ENCODE measurements at regions not wholly inside any gene's neighbourhood (a gene's known extent, or its start where the extent isn't known, plus 50 kb on each side); places are given as distances from the start of the nearest gene placed in this dataset.

GRCh38 chr12:60119327-60119726 is 523.5 kb downstream of the SLC16A7 start:
- intact Hi-C loops (cut with DNase I), result no loop called here
- DNase-seq, result no peak

GRCh38 chr12:60120199-60120598 is 524.4 kb downstream of the SLC16A7 start:
- intact Hi-C loops (cut with DNase I), result no loop called here
- no peak for DNase-seq

GRCh38 chr12:60123557-60123956 is 527.7 kb downstream of the SLC16A7 start:
- no peak for DNase-seq
- intact Hi-C loops (cut with DNase I), result no loop called here

- no peak for DNase-seq
- intact Hi-C loops (cut with DNase I), result no loop called here
Measured at GRCh38 chr12:60137513-60137912, 541.7 kb downstream of the SLC16A7 start.

- no peak for DNase-seq
- intact Hi-C loops (cut with DNase I), result no loop called here
Measured at GRCh38 chr12:60138526-60138925, 542.7 kb downstream of the SLC16A7 start.

GRCh38 chr12:60144395-60144794 is 548.6 kb downstream of the SLC16A7 start:
- intact Hi-C loops (cut with DNase I), result no loop called here
- no peak for DNase-seq

GRCh38 chr12:60148109-60148508 is 552.3 kb downstream of the SLC16A7 start:
- intact Hi-C loops (cut with DNase I), result no loop called here
- DNase-seq, result no peak

GRCh38 chr12:60148831-60149230 is 553.0 kb downstream of the SLC16A7 start:
- DNase-seq, result no peak
- intact Hi-C loops (cut with DNase I), result no loop called here

- intact Hi-C loops (cut with DNase I), result no loop called here
- DNase-seq, result no peak
Measured at GRCh38 chr12:60152756-60153155, 556.9 kb downstream of the SLC16A7 start.

GRCh38 chr12:60159761-60160160 is 563.9 kb downstream of the SLC16A7 start:
- intact Hi-C loops (cut with DNase I), result no loop called here
- DNase-seq, result no peak

GRCh38 chr12:60162988-60163720 is 567.3 kb downstream of the SLC16A7 start:
- intact Hi-C loops (cut with DNase I), result no loop called here
- peak in 2 of 10 donors; percentile 26 to 30 for DNase-seq

GRCh38 chr12:60165781-60166180 is 570.0 kb downstream of the SLC16A7 start:
- no peak for DNase-seq
- intact Hi-C loops (cut with DNase I), result no loop called here

- DNase-seq, result no peak
- intact Hi-C loops (cut with DNase I), result no loop called here
Measured at GRCh38 chr12:60168441-60168840, 572.6 kb downstream of the SLC16A7 start.

- DNase-seq, result no peak
- intact Hi-C loops (cut with DNase I), result no loop called here
Measured at GRCh38 chr12:60169904-60170303, 574.1 kb downstream of the SLC16A7 start.

- intact Hi-C loops (cut with DNase I), result no loop called here
- DNase-seq, result no peak
Measured at GRCh38 chr12:60172266-60173211, 576.7 kb downstream of the SLC16A7 start.

- DNase-seq, result peak in 1 of 10 donors; percentile 72
- intact Hi-C loops (cut with DNase I), result no loop called here
Measured at GRCh38 chr12:60173224-60174170, 577.7 kb downstream of the SLC16A7 start.

GRCh38 chr12:60174476-60174875 is 578.6 kb downstream of the SLC16A7 start:
- intact Hi-C loops (cut with DNase I), result no loop called here
- no peak for DNase-seq

- intact Hi-C loops (cut with DNase I), result no loop called here
- no peak for DNase-seq
Measured at GRCh38 chr12:60174941-60175340, 579.1 kb downstream of the SLC16A7 start.

- no peak for DNase-seq
- intact Hi-C loops (cut with DNase I), result no loop called here
Measured at GRCh38 chr12:60176891-60177290, 581.1 kb downstream of the SLC16A7 start.

GRCh38 chr12:60180298-60180697 is 584.5 kb downstream of the SLC16A7 start:
- DNase-seq, result no peak
- intact Hi-C loops (cut with DNase I), result no loop called here

- DNase-seq, result no peak
- intact Hi-C loops (cut with DNase I), result no loop called here
Measured at GRCh38 chr12:60182354-60182753, 586.5 kb downstream of the SLC16A7 start.
